NK-92 treated with Interleukin-12 subunit alpha and Interleukin-12 subunit beta, amount 100 ng/mL, for 24 hours (cell line): ENCODE measurements at regions not wholly inside any gene's neighbourhood (a gene's known extent, or its start where the extent isn't known, plus 50 kb on each side); places are given as distances from the start of the nearest gene placed in this dataset.

Experiments used
- DNase-seq: peaks from one replicate; lab custom pipeline; 2025; lab: John Stamatoyannopoulos, UW

- no peak for DNase-seq
These were observed 527.6 kb upstream of the MEX3C start for GRCh38 chr18:51724790-51725721.

- DNase-seq, result no peak
These were observed 529.1 kb upstream of the MEX3C start for GRCh38 chr18:51726614-51727013.

- DNase-seq, result no peak
These were observed 530.3 kb upstream of the MEX3C start for GRCh38 chr18:51727780-51728179.

DNA sequence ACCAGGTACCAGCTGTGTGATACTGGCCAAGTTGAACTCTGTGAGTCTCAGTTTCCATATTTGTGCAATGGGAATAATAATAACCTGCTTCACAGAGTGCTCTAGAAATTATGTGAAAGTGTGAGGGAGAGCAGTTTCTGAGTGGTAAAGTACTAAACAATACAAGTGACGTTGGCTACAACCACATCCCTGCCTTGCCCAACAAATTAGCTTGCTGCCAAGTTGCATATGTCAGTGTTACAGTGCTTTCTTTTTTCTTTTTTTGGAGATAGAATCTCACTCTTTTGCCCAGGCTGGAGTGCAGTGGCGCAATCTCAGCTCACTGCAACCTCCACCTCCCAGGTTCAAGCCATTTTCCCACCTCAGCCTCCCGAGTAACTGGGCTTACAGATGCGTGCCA is 533.6 kb upstream of the MEX3C start:
- no peak for DNase-seq

DNA sequence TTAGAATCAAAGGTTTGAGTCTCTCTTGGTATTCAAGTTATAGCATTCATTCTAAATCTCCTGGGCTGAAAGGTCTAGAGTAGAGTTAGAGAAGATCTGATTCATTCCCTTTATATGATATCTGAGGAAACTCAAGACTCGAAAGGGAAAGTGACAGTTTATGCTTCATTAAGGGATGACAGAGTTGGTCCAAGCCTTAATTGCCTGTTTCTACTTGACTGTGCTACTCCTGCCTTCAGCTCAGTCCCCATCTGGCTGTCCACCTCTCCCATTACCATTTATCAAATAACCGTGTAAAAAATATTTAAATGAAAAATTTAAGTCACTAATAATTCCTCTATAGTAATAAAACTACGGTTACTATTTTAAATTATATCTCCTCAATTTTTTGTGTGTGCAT is 537.1 kb upstream of the MEX3C start:
- no peak for DNase-seq

DNA sequence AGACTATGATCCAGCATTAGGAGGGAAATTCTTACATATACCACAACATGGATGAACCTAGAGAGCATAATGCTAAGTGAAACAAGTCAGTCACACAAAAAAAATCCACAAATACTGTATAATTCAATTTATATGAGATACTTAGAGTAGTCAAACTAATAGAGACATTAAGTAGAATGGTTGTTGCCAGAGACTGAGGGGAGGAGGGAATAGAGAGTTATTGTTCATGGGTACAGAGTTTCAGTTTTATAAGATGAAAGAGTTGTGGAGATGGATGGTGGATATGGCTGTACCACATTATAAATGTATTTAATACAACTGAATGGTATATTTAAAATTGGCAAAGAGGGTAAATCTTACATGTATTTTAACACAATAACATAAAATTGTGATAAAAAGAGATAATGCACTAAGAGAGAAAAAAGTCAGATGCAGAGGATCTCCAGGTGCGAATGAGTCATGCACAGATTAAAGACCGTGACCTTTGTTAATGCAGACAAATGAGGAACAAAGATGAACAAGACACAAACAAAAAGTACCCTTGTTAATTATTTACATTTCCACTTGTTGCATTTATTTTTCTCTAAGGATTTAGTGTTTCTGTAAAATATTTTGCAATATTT is 541.7 kb upstream of the MEX3C start:
- DNase-seq, result no peak

GRCh38 chr18:51751901-51752300 is 554.4 kb upstream of the MEX3C start:
- no peak for DNase-seq

DNA sequence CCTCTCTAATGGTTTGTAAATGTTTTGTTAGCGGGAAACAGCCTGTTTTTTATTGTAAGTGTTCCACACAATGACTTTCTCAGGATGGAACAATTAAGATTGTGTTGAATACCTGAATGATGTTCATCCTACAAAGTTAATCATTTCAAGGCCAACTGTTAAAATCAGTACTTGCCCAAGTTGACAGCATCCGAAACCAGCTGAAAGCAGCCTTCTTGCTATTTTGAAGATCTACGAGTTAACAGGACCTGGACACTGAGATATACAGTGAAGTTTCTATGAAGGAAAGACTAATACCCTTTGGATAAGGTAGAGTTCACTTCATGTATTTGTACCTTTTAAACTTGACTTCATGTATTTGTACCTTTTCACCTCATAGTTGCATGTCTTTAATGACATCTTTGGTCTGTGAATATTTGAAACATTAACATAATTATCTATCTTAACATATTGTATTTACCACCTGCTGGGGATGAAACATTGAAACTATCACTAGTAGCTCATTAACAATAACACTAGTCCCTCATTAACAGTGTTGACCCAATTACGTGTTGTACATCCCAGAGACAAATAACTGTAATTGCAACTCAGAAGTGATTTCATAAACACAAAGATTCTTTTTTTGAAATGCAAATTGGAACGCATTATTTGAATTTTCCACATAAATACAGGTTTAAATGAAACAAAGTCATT is 556.0 kb upstream of the MEX3C start:
- DNase-seq, result no peak

- DNase-seq, result no peak
These were observed 557.1 kb upstream of the MEX3C start for GRCh38 chr18:51754566-51754965.

- DNase-seq, result no peak
These were observed 559.9 kb upstream of the MEX3C start for GRCh38 chr18:51757255-51757924.

GRCh38 chr18:51762373-51762772 is 564.9 kb upstream of the MEX3C start:
- DNase-seq, result no peak

- no peak for DNase-seq
These were observed 568.3 kb upstream of the MEX3C start for GRCh38 chr18:51765606-51766360.

GRCh38 chr18:51767293-51767692 is 569.8 kb upstream of the MEX3C start:
- DNase-seq, result no peak

DNA sequence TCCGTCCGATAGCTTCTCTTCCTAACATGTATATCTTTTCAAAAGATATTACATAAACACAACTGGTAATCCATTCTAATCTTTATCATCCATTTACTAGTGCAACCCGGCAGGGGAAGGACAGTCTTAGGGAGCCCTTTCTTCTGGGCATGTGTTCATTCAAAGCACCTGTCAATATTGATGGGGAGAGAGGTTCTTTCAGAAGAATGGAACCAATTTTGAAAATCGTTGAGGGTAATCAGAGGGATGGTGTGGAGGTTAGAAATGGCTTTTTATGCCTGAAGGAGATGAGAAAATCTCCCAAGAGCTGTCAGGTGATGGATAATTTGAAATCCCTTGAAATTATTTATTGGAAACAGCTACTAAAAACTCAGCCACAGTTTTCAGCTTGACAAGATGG is 561.9 kb upstream of the DCC start:
- DNase-seq, result no peak

GRCh38 chr18:51789871-51790270 is 550.1 kb upstream of the DCC start:
- DNase-seq, result no peak

DNA sequence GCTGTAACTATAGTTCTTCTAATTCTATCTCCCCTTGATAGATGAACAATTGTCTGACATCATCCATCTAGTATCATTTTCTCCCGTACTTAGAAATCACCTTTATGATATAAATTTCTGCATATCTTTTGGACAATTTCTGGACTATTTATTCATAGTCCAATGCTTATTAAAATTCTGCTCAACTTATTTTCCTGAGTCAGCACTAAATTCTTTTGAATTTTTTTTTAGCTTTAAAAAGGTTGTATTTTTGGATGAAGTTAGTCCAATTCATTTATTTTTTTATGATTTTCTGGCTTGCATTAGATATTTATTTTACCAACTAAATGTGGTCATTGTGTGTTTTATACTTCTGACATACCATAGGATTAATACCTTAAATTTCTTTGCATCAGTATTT is 538.5 kb upstream of the DCC start:
- no peak for DNase-seq

- no peak for DNase-seq
These were observed 537.2 kb upstream of the DCC start for GRCh38 chr18:51802569-51803428.

DNA sequence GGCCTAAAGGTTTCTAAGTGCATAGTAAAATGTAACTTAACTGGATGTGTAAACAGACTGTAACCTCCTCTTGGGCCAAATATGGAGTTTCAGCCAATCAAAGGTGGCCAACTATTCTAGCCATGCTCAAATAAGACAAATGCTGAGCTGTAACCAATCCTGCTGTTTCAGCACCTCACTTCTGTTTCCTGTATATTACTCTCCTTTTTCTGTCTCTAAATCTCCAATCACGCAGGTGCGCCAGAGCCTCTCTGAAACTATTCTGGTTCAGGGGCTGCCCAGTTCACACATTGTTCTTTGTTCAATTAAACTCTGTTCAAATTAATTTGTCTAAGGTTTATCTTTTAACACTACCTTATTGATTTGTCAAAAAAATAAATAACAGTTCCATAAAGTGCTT is 532.7 kb upstream of the DCC start:
- no peak for DNase-seq

DNA sequence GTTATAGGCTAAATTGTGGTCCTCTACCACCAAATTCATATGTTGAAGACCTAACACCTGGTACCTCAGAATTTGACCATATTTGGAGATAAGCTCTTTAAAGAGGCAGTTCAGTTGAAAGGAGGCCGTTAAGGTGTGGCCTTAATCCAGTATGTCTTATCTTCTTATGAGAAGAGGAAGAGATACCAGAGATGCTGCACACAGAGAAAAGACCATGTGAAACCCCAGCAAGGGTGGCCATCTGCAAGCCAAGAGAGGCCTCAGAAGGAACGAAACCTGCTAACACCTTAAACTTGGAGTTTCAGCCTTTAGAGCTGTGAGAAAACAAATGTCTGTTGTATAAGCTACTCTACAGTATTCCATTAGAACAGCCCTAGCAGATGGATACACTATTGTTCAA is 528.1 kb upstream of the DCC start:
- DNase-seq, result no peak

GRCh38 chr18:51813740-51814139 is 526.3 kb upstream of the DCC start:
- no peak for DNase-seq

- DNase-seq, result no peak
These were observed 518.4 kb upstream of the DCC start for GRCh38 chr18:51821610-51822009.
